ENCODE measurements at regions not wholly inside any gene's neighbourhood (a gene's known extent, or its start where the extent isn't known, plus 50 kb on each side); places are given as distances from the start of the nearest gene placed in this dataset.
"Not testable (repeated sequence)": the region's sequence is repeated elsewhere in the genome, so short reads cannot be mapped to it uniquely, and the experiment has no call there.

DNA sequence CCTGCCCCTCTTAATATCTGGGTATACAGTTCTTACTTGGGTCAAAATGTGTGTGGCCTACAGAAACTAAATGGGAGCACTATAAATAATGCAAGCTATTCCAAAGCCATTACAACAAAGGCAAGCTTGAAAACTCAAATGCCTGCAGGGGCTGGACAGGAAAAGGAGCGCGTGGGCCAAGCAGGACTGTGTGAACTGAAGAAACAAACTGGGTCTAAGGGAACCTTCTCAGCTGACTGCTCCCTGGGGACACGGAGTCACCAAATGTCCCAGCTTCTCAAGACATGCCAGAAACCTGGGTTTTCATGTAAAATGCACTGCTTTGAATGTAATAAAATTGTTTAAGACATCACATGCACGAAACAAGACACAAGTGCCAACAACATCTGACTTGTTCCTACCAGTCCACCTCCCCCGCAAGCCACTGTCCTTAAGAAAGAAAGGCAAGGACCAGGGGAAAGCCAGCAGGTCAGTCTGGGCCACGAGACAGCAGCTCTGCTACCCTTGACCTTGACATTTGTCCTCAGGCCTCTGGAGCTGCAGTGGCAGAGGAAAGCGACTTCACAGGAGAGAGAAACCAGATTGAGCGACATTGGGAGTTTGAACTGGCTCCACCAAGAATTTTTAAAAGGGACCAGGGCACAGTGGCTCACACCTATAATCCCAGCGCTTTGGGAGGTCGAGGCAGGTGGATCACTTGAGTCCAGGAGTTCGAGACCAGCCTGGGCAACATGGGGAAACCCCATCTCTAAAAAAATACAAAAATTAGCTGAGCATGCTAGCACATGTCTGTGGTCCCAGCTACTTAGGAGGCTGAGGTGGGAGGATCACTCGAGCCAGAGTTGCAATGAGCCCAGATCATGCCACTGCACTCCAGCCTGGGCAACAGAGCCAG lies 89.7 kb upstream of the SH3BP4 start:
- no peak for DNase-seq

DNA sequence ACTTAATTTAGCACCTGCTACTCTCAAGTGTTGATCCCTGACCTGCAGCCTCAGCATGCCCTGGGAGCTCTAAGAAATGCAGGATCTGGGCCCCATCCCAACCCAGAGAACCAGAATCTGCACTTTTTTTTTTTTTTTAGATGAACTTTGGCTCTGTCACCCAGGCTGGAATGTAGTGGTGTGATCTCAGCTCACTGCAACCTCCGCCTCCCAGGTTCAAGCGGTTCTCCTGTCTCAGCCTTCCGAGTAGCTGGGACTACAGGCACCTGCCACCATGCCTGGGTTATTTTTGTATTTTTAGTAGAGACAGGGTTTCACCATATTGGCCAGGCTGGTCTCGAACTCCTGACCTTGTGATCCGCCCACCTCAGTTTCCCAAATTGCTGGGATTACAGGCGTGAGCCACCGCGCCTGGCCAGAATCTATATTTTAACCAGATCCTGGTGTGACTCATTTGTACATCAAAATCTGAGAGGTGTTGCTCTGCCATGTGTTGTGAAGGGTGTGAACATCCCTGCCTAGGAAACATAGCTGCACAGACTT lies 92.4 kb upstream of the SH3BP4 start:
- not testable (repeated sequence) for DNase-seq

GRCh38 chr2:234858790-234859329 lies 93.0 kb upstream of the SH3BP4 start:
- DNase-seq, result no peak

- no peak for DNase-seq
These were observed 93.7 kb upstream of the SH3BP4 start for GRCh38 chr2:234858145-234858544.

DNA sequence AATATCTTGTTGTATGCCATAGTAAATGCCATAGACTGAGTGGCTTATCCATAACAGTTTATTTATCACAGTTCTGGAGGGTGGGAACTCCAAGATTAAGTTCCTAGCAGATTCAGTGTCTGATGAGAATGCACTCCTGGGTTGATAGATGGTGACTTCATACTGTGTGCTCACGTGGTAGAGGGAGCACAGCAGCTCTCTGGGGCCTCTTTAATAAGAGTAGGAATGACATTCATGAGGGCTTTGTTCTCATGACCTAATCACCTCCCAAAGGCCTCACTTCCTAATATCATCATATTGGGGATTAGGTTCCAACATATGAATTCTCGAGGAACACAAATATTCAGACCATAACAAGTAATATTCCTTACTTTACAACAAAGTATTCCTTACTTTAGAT lies 98.1 kb upstream of the SH3BP4 start:
- no peak for DNase-seq

GRCh38 chr2:234852941-234853340 lies 98.9 kb upstream of the SH3BP4 start:
- no peak for DNase-seq

DNA sequence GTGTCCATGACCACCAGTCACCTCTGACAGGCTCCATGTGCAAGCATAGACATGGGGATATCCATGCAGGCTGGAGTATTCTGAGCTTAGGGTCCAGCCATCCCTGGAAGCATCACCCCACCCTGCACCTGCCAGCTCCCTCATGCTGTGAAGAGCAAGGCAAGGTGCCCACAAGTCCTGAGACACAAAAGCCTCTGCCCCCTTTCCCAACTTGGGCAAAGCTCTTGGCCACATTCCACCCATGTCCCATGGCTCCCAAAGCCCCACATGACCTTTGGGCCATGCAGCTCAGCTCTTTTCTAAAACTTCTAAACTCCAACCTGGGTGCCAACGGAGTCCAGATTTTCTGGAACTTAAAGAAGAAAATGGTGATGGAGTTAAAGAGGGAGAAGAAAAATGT lies 99.8 kb upstream of the SH3BP4 start:
- DNase-seq, result no peak

GRCh38 chr2:234851451-234851850 lies 100.4 kb upstream of the SH3BP4 start:
- no peak for DNase-seq

- no peak for DNase-seq
These were observed 101.0 kb upstream of the SH3BP4 start for GRCh38 chr2:234850818-234851217.

- DNase-seq, result no peak
These were observed 102.1 kb upstream of the SH3BP4 start for GRCh38 chr2:234849678-234850077.

GRCh38 chr2:234848578-234848977 lies 103.2 kb upstream of the SH3BP4 start:
- DNase-seq, result no peak

- no peak for DNase-seq
These were observed 104.2 kb upstream of the SH3BP4 start for GRCh38 chr2:234847639-234848038.

DNA sequence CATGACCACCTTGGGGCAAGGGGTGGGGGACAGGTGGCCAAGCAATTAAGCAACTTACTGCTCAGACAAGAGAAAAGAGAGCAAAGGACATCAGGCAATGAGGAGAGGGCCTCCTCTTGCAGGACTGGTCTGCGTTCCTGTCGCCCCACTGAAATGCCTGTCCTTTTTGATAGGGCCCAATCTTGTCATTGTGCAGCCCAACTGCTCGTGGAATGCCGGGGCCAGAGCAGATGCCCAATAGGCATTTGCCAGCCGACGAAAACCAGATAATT lies 104.5 kb upstream of the SH3BP4 start:
- DNase-seq, result no peak

GRCh38 chr2:234846599-234847363 lies 105.0 kb upstream of the SH3BP4 start:
- DNase-seq, result no peak

DNA sequence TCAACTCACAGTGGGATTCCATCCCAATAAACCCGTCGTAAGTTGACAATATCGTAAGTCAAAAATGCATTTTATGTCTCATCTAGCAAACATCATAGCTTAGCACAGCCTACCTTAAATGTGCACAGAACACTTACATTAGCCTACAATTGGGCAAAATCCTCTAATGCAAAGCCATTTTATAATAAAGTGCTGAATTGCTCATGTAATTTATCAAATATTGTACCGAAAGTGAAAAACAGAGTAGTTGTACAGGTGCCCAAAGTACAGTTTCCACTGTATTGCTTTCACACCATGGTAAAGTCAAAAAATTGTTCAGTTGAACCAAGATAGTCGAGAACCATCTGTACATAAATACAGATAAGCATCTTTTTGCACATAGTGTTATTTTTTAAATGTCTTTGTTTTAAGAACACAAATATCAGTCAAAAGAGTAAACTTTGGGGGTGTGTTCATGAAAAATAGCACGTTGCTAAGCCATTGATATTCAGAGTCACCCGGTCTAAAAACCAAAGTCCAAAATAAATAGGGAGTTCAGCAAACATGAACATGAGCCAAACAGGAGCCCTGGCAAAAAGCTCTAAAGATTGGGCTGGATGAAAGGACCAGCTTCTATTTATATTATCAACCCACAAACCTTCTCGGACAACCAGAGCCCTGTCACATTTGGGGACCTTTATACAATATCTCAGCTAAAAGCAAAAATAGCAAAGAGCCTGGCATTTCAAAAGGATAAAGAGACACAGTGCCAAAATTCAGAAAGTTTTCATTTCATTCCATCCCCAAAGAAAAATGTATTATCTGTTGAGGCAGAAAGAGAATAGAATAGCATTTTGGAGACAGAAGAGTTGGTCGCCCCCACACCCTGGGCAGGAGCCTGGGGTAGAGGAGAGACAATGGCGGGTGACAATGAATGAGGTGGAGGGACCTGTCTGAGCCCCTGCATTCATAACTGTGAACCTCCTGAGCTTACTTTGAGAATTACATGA lies 105.9 kb upstream of the SH3BP4 start:
- no peak for DNase-seq

GRCh38 chr2:234843411-234843810 lies 108.4 kb upstream of the SH3BP4 start:
- no peak for DNase-seq

DNA sequence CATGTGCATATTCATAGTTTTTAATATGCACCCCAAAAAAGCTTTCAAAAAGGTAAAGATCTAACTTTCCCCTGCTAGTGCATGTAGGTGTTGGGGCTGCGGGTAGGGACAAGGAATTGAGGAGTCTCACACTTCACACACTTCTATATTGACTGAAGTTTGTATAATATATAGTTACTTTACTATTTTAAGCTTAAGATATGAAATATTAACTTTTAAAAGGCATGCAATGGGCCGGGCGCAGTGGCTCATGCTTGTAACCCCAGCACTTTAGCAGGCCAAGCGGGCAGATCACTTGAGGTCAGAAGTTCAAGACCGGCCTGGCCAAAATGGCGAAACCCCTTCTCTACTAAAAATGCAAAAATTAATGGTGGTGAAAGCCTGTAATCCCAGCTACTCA lies 109.1 kb upstream of the SH3BP4 start:
- no peak for DNase-seq

GRCh38 chr2:234841321-234842015 lies 110.3 kb upstream of the SH3BP4 start:
- DNase-seq, result no peak

- no peak for DNase-seq
These were observed 111.5 kb upstream of the SH3BP4 start for GRCh38 chr2:234840336-234840735.

DNA sequence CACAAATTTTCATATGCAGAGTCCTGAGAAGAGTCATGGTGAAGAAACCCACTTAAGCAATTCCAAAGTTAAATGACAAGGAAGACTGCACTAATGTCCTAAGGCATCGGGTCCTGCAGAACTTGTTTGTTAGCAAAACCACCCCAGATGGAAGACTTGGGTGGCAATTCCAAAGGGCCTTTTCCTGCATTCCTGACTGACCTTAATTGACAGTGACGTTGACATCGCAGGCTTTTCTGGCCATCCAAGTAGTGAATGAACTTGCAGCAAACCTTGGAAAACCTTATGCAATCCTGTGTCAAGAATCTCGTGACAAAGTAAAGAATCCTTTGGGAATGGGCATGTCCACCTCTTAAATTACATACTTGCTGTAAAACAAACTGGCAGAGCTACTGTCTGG lies 112.5 kb upstream of the SH3BP4 start:
- no peak for DNase-seq

- DNase-seq, result no peak
These were observed 115.5 kb upstream of the SH3BP4 start for GRCh38 chr2:234836271-234836670.

- no peak for DNase-seq
These were observed 116.1 kb upstream of the SH3BP4 start for GRCh38 chr2:234835738-234836137.
